ENCODE measurements at regions not wholly inside any gene's neighbourhood (a gene's known extent, or its start where the extent isn't known, plus 50 kb on each side); places are given as distances from the start of the nearest gene placed in this dataset.

- ATAC-seq = no peak
- Histone ChIP-seq H3K36me3 (ENCODE audit: low read depth) (no peaks in the 10 kb centered on the region), H3K4me3 (no peak overlapping the region), H3K4me1 (ENCODE audit: low read depth) (no peaks in the 10 kb centered on the region), H3K9me3 (no peaks in the 10 kb centered on the region)
- TF ChIP-seq CTCF (IDR thresholded peaks at IDR 0.05) = no peak
- intact Hi-C loops (cut with DNase I, micrococcal nuclease) = no loop called here
- DNase-seq = peak in 1 of 3 donors; percentile 8
Observed at GRCh38 chrX:80174925-80175574, 160.5 kb downstream of the TBX22 start.

GRCh38 chrX:80181079-80181478, 166.5 kb downstream of the TBX22 start:
- intact Hi-C loops (cut with DNase I, micrococcal nuclease) = no loop called here

GRCh38 chrX:80184854-80185253, 170.3 kb downstream of the TBX22 start:
- ATAC-seq (no peak), DNase-seq (no peak)
- H3K9me3 ChIP-seq = no peaks in the 10 kb centered on the region
- no peak for TF ChIP-seq CTCF (IDR thresholded peaks at IDR 0.05)
- H3K36me3 ChIP-seq (ENCODE audit: low read depth) = no peaks in the 10 kb centered on the region
- intact Hi-C loops (cut with DNase I, micrococcal nuclease) = no loop called here
- no peaks in the 10 kb centered on the region for H3K4me1 ChIP-seq (ENCODE audit: low read depth)
- H3K4me3 ChIP-seq = no peak overlapping the region

More at GRCh38 chrX:80181079-80181478, 166.5 kb downstream of the TBX22 start:
- no peak for ATAC-seq
- Histone ChIP-seq H3K4me3 (no peak overlapping the region), H3K4me1 (ENCODE audit: low read depth) (no peaks in the 10 kb centered on the region), H3K9me3 (no peaks in the 10 kb centered on the region), H3K36me3 (ENCODE audit: low read depth) (no peaks in the 10 kb centered on the region)
- no peak for TF ChIP-seq CTCF (IDR thresholded peaks at IDR 0.05)
- DNase-seq = peak in 1 of 3 donors; percentile 6

GRCh38 chrX:80206647-80207046, 192.1 kb downstream of the TBX22 start:
- H3K4me1 ChIP-seq (ENCODE audit: low read depth) = no peaks in the 10 kb centered on the region
- H3K36me3 ChIP-seq (ENCODE audit: low read depth) = no peaks in the 10 kb centered on the region
- DNase-seq (no peak), ATAC-seq (no peak)
- H3K9me3 ChIP-seq = no peaks in the 10 kb centered on the region
- intact Hi-C loops (cut with DNase I, micrococcal nuclease) = no loop called here
- H3K4me3 ChIP-seq = no peak overlapping the region
- TF ChIP-seq CTCF (IDR thresholded peaks at IDR 0.05) = no peak

- H3K4me1 ChIP-seq (ENCODE audit: low read depth) = no peaks in the 10 kb centered on the region
- no peaks in the 10 kb centered on the region for H3K36me3 ChIP-seq (ENCODE audit: low read depth)
- no peaks in the 10 kb centered on the region for H3K9me3 ChIP-seq
- no peak for TF ChIP-seq CTCF (IDR thresholded peaks at IDR 0.05)
- DNase-seq (no peak), ATAC-seq (no peak)
- no peak overlapping the region for H3K4me3 ChIP-seq
- intact Hi-C loops (cut with DNase I, micrococcal nuclease) = no loop called here
Observed at GRCh38 chrX:80207327-80207726, 192.8 kb downstream of the TBX22 start.

GRCh38 chrX:80216086-80216485, 201.5 kb downstream of the TBX22 start:
- no peak overlapping the region for H3K4me3 ChIP-seq
- H3K9me3 ChIP-seq = no peaks in the 10 kb centered on the region
- no peaks in the 10 kb centered on the region for H3K4me1 ChIP-seq (ENCODE audit: low read depth)
- intact Hi-C loops (cut with DNase I, micrococcal nuclease) = no loop called here
- ATAC-seq = no peak
- TF ChIP-seq CTCF (IDR thresholded peaks at IDR 0.05) = no peak
- no peaks in the 10 kb centered on the region for H3K36me3 ChIP-seq (ENCODE audit: low read depth)
- DNase-seq = no peak
